Hepatocyte (in vitro differentiated cells): ENCODE measurements at regions not wholly inside any gene's neighbourhood (a gene's known extent, or its start where the extent isn't known, plus 50 kb on each side); places are given as distances from the start of the nearest gene placed in this dataset.

ENCODE experiments used
- DNase-seq: peaks from one replicate; pipeline ENCODE4 v3.0.0-alpha.2; 2016; ENCODE audit warnings: low spot score
- H2AFZ ChIP-seq: fragments of 200-600 bp; sonication (generic); 2 replicates; pipeline ENCODE4 v1.6.0; 2016; ENCODE audit warnings: antibody characterized with exemption, mild to moderate bottlenecking
- H3K27ac ChIP-seq: fragments of 200-600 bp; sonication (generic); 2 replicates; pipeline ENCODE4 v1.5.1; 2016; ENCODE audit warnings: mild to moderate bottlenecking
- H3K27me3 ChIP-seq: fragments of 200-600 bp; sonication (generic); 2 replicates; pipeline ENCODE4 v1.6.1; 2016
- H3K36me3 ChIP-seq: fragments of 200-600 bp; sonication (generic); replicated peaks from 2 replicates; pipeline ENCODE4 v1.5.1; 2016; ENCODE audit warnings: low read depth; ENCODE audit not compliant: insufficient read depth
- H3K4me1 ChIP-seq: fragments of 200-600 bp; sonication (generic); 2 replicates; pipeline ENCODE4 v1.5.1; 2016; ENCODE audit warnings: mild to moderate bottlenecking, moderate library complexity; ENCODE audit not compliant: insufficient read depth
- H3K4me2 ChIP-seq: fragments of 200-600 bp; sonication (generic); 2 replicates; pipeline ENCODE4 v1.6.0; 2016
- H3K4me3 ChIP-seq: fragments of 200-600 bp; sonication (generic); 2 replicates; pipeline ENCODE4 v1.5.1; 2016; ENCODE audit warnings: mild to moderate bottlenecking
- H3K79me2 ChIP-seq: fragments of 200-600 bp; sonication (generic); 2 replicates; pipeline ENCODE4 v1.6.0; 2017; ENCODE audit warnings: mild to moderate bottlenecking
- H3K9me2 ChIP-seq: fragments of 200-600 bp; sonication (generic); replicated peaks from 2 replicates; pipeline ENCODE4 v1.6.0; 2017; ENCODE audit warnings: mild to moderate bottlenecking; ENCODE audit not compliant: insufficient read depth
- H3K9me3 ChIP-seq: fragments of 200-600 bp; sonication (generic); 2 replicates; pipeline ENCODE4 v1.5.1; 2016; ENCODE audit warnings: low read depth, mild to moderate bottlenecking
- H4K20me1 ChIP-seq: fragments of 200-600 bp; sonication (generic); 2 replicates; pipeline ENCODE4 v1.6.0; 2016; ENCODE audit warnings: mild to moderate bottlenecking; ENCODE audit not compliant: insufficient read depth, poor library complexity, severe bottlenecking
- EZH2 ChIP-seq: fragments of 200-600 bp; sonication (generic); IDR thresholded peaks from 2 replicates; pipeline ENCODE4 v1.6.1; 2016; ENCODE audit warnings: antibody characterized with exemption, mild to moderate bottlenecking, borderline replicate concordance
- EZH2phosphoT487 ChIP-seq: fragments of 200-600 bp; sonication (generic); IDR thresholded peaks from one replicate; pipeline ENCODE4 v1.6.1; 2018; ENCODE audit warnings: antibody characterized with exemption, mild to moderate bottlenecking, low read depth, moderate library complexity; ENCODE audit not compliant: unreplicated experiment, severe bottlenecking
- WGBS: methylation state at CpG from one replicate; pipeline ENCODE4 v1.1.6; 2016; ENCODE audit warnings: low lambda C conversion rate; ENCODE audit errors: missing lambda C conversion rate; 5-methylcytosine and 5-hydroxymethylcytosine counted together
- TF ChIP-seq, protein P1 (sequence below): fragments of 200-600 bp; sonication (generic); IDR thresholded peaks from 2 replicates; pipeline ENCODE4 v1.5.1; 2016; ENCODE audit warnings: antibody characterized with exemption, mild to moderate bottlenecking; ENCODE audit not compliant: poor library complexity

DNA sequence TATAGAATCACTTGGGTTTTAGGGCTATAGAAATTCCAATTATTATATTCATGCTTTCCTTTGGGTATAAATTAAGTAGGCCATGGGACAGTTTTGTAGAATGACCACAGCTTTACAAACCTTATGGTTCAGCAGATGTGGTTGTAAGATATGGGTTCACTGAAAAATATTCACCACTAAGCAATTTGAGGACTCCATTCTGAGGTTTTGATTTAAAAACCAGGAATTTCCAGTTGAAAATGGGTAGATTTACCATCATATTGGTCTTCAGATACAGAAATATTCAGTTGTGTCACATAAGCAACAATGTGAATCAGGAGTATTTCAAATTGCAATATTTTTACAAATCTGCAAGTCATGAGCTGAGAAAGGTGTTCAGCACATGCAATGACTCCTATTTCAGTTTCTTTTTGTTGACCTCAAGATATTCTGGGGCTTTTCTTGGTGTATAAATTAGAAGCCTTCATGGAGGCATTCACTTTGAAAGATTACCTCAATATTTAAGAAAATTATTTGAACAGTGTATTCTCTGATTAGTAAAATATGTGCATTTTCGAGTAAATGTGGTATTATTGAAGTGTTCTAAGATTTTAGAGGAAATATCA lies 218.4 kb upstream of the HCCS start:
- WGBS: 61% methylated on average over 1 of the region's 1 CpG

DNA sequence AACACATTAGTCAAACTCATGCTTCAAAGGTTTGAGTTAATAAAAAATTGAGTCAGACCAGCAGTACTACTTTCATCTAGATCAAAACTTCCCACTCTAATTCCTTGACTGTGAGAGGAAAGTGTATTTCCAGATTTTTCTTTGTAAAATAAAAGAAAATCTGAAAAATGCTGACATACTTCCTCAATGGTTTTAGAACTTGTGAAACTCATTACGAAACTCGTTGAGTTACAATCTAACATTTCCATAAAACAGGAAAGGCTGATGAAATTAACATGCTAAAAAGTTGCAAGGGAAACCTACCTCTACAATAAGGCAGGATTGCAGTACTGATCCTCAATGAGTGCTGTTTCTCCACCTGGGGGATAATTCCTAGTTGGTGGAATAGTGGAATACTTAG lies 217.8 kb upstream of the HCCS start:
- peaks cover 4% of the 10 kb centered on the region for H3K9me3 ChIP-seq
- no peak overlapping the region for H3K4me2 ChIP-seq
- no peaks in the 10 kb centered on the region for H3K79me2 ChIP-seq
- DNase-seq: no peak
- no peaks in the 10 kb centered on the region for H3K27me3 ChIP-seq
- no peaks in the 10 kb centered on the region for H3K9me2 ChIP-seq
- H3K4me3 ChIP-seq: no peak overlapping the region
- no peaks in the 10 kb centered on the region for H4K20me1 ChIP-seq
- no peaks in the 10 kb centered on the region for H3K4me1 ChIP-seq
- no peak for TF ChIP-seq EZH2
- no peak for TF ChIP-seq EZH2phosphoT487
- TF ChIP-seq, protein P1, sequence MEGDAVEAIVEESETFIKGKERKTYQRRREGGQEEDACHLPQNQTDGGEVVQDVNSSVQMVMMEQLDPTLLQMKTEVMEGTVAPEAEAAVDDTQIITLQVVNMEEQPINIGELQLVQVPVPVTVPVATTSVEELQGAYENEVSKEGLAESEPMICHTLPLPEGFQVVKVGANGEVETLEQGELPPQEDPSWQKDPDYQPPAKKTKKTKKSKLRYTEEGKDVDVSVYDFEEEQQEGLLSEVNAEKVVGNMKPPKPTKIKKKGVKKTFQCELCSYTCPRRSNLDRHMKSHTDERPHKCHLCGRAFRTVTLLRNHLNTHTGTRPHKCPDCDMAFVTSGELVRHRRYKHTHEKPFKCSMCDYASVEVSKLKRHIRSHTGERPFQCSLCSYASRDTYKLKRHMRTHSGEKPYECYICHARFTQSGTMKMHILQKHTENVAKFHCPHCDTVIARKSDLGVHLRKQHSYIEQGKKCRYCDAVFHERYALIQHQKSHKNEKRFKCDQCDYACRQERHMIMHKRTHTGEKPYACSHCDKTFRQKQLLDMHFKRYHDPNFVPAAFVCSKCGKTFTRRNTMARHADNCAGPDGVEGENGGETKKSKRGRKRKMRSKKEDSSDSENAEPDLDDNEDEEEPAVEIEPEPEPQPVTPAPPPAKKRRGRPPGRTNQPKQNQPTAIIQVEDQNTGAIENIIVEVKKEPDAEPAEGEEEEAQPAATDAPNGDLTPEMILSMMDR: no peak
- WGBS: 80% methylated on average over 2 of the region's 2 CpGs
- H2AFZ ChIP-seq: no peak overlapping the region
- H3K36me3 ChIP-seq: no peaks in the 10 kb centered on the region
- H3K27ac ChIP-seq: no peak overlapping the region

More for the DNA sequence above, 218.4 kb upstream of the HCCS start:
- Histone ChIP-seq H4K20me1 (no peaks in the 10 kb centered on the region), H3K4me2 (no peak overlapping the region), H3K9me2 (no peaks in the 10 kb centered on the region), H3K79me2 (no peaks in the 10 kb centered on the region), H3K27ac (no peak overlapping the region), H3K27me3 (no peaks in the 10 kb centered on the region), H3K4me3 (no peak overlapping the region), H3K4me1 (no peaks in the 10 kb centered on the region), H3K9me3 (peaks cover 4% of the 10 kb centered on the region), H3K36me3 (no peaks in the 10 kb centered on the region), H2AFZ (no peak overlapping the region)
- no peak for TF ChIP-seq EZH2
- TF ChIP-seq EZH2phosphoT487: no peak
- TF ChIP-seq, protein P1: no peak
- no peak for DNase-seq

DNA sequence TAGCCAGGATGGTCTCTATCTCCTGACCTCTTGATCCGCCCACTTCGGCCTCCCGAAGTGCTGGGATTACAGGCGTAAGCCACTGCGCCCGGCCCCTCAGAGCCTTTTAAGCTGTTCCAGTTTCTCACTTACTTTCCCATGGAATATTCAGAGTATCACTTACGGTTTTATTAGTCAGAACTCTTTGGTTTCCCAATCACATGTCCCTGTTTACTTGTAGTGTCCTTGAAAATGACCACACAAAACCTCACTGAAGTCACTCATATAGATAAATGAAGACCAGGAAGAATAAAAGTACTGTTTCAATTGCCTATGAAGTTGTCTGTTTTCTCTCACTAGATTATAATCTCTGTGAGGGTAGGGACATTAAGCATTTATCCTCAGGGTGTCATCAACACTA lies 217.2 kb upstream of the HCCS start:
- no peaks in the 10 kb centered on the region for H4K20me1 ChIP-seq
- H2AFZ ChIP-seq: no peak overlapping the region
- TF ChIP-seq, protein P1: no peak
- TF ChIP-seq EZH2phosphoT487 (no peak), EZH2 (no peak)
- peaks cover 4% of the 10 kb centered on the region for H3K9me3 ChIP-seq
- H3K9me2 ChIP-seq: no peaks in the 10 kb centered on the region
- H3K27ac ChIP-seq: no peak overlapping the region
- no peaks in the 10 kb centered on the region for H3K79me2 ChIP-seq
- DNase-seq: no peak
- H3K4me1 ChIP-seq: no peaks in the 10 kb centered on the region
- 89% methylated on average over 7 of the region's 7 CpGs for WGBS
- no peaks in the 10 kb centered on the region for H3K27me3 ChIP-seq
- H3K4me2 ChIP-seq: no peak overlapping the region
- no peaks in the 10 kb centered on the region for H3K36me3 ChIP-seq
- no peak overlapping the region for H3K4me3 ChIP-seq
